MCF 10A (cell line): ENCODE measurements at regions not wholly inside any gene's neighbourhood (a gene's known extent, or its start where the extent isn't known, plus 50 kb on each side); places are given as distances from the start of the nearest gene placed in this dataset.
A peak's percentile ranks its signal among the peaks of the same experiment; 100 is the strongest.

Experiments used
- BruUV-seq: library from RNA; stranded (reverse); fragments of 400-500 nt; replicated peaks from 2 replicates; lab custom pipeline; 2021; lab: Mats Ljungman, UMichigan
- CTCF ChIA-PET: fragments of 300-600 bp; sonication (Branson Sonifier 250); formaldehyde crosslinking; extraction: SDS; loops from one replicate; lab custom pipeline; 2021; ENCODE audit warnings: antibody characterized with exemption, inconsistent platforms; lab: Yijun Ruan, JAX
- POLR2A ChIA-PET: fragments of 300-600, 350-650 bp; sonication (Branson Sonifier 250); formaldehyde crosslinking; extraction: SDS; loops from one replicate; lab custom pipeline; 2020; ENCODE audit warnings: antibody characterized with exemption, inconsistent platforms; lab: Yijun Ruan, JAX
- DNase-seq: peaks from one replicate; pipeline ENCODE4 v3.0.0-alpha.2; 2018; ENCODE audit not compliant: unreplicated experiment
- H3K27ac Mint-ChIP-seq: one replicate; pipeline ENCODE4 v1.8.0; 2022; ENCODE audit warnings: mild to moderate bottlenecking, low read depth, mixed read lengths; ENCODE audit not compliant: unreplicated experiment
- H3K27me3 Mint-ChIP-seq: one replicate; pipeline ENCODE4 v1.8.0; 2022; ENCODE audit warnings: mixed read lengths; ENCODE audit not compliant: insufficient read depth, unreplicated experiment
- H3K36me3 Mint-ChIP-seq: one replicate; pipeline ENCODE4 v1.8.0; 2022; ENCODE audit warnings: mild to moderate bottlenecking, moderate library complexity, mixed read lengths; ENCODE audit not compliant: insufficient read depth, unreplicated experiment
- H3K4me1 Mint-ChIP-seq: one replicate; pipeline ENCODE4 v1.8.0; 2022; ENCODE audit warnings: mixed read lengths; ENCODE audit not compliant: insufficient read depth, unreplicated experiment
- H3K4me3 Mint-ChIP-seq: one replicate; pipeline ENCODE4 v1.8.0; 2022; ENCODE audit warnings: mild to moderate bottlenecking, moderate library complexity, mixed read lengths; ENCODE audit not compliant: unreplicated experiment
- H3K9me3 Mint-ChIP-seq: one replicate; pipeline ENCODE4 v1.8.0; 2022; ENCODE audit warnings: mixed read lengths; ENCODE audit not compliant: unreplicated experiment
- CTCF ChIP-seq: fragments of 200-600 bp; IDR thresholded peaks from one replicate; pipeline ENCODE4 v1.8.0; 2022; ENCODE audit warnings: antibody characterized with exemption, mild to moderate bottlenecking; ENCODE audit not compliant: unreplicated experiment
- intact Hi-C: fragments of 100-400 bp; cut with micrococcal nuclease; formaldehyde crosslinking; loops from 2 replicates; pipeline ENCODE4 v1.14.1; 2022

- no peaks in the 10 kb centered on the region for H3K36me3 Mint-ChIP-seq
- DNase-seq, result peak; percentile 16
- CTCF ChIA-PET, result interaction anchor here (1.2 kb wide), 1 partner anchor 135 kb away, joined by 3 read pairs; no protein-coding TSS in a partner anchor
- no peak overlapping the region for H3K4me3 Mint-ChIP-seq
- POLR2A ChIA-PET, result interaction anchor here (0.5 to 2.4 kb wide), 4 partner anchors 11 to 25 kb away, joined by 3 to 7 read pairs (median 4); no protein-coding TSS in a partner anchor
- TF ChIP-seq CTCF, result no peak
- H3K27me3 Mint-ChIP-seq, result no peaks in the 10 kb centered on the region
- intact Hi-C loops, result no loop called here
- H3K4me1 Mint-ChIP-seq, result no peaks in the 10 kb centered on the region
- H3K27ac Mint-ChIP-seq, result peak overlapping the region; percentile 46
- peaks cover 29% of the 10 kb centered on the region for H3K9me3 Mint-ChIP-seq
- BruUV-seq, result no TSS peak
These were observed 51.9 kb upstream of the GNAT3 start for GRCh38 chr7:80563561-80564327.

DNA sequence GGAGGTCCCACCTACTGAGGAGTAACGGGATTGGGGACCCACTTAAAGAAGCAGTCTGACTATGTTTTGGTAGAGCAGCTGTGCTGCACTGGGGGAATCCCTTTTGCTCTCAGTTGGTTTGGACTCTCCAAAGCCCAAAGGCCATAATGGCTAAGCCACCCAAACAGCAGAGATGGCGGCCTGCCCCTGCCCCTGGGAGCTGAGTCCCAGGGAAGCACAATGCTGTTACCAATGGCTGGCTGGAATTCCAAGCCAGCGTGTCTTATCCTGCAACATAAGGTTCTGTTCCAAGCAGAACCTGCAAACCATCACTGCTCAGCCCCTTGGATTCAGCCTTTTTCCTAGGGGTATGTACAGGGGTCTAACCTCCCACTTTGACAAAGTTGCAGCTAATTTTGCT, 53.7 kb upstream of the GNAT3 start:
- no peak for TF ChIP-seq CTCF
- DNase-seq, result no peak
- Mint-ChIP-seq H3K27ac (no peak overlapping the region), H3K27me3 (no peaks in the 10 kb centered on the region), H3K9me3 (peaks cover 22% of the 10 kb centered on the region), H3K4me1 (no peaks in the 10 kb centered on the region), H3K4me3 (no peak overlapping the region), H3K36me3 (no peaks in the 10 kb centered on the region)
- ChIA-PET CTCF (interaction anchor here (0.6 to 1.1 kb wide), 2 partner anchors 9 to 90 kb away, joined by 3 read pairs; no protein-coding TSS in a partner anchor), POLR2A (interaction anchor here (1.1 kb wide), 1 partner anchor 18 kb away, joined by 3 read pairs; no protein-coding TSS in a partner anchor)
- no TSS peak for BruUV-seq
- intact Hi-C loops, result no loop called here

DNA sequence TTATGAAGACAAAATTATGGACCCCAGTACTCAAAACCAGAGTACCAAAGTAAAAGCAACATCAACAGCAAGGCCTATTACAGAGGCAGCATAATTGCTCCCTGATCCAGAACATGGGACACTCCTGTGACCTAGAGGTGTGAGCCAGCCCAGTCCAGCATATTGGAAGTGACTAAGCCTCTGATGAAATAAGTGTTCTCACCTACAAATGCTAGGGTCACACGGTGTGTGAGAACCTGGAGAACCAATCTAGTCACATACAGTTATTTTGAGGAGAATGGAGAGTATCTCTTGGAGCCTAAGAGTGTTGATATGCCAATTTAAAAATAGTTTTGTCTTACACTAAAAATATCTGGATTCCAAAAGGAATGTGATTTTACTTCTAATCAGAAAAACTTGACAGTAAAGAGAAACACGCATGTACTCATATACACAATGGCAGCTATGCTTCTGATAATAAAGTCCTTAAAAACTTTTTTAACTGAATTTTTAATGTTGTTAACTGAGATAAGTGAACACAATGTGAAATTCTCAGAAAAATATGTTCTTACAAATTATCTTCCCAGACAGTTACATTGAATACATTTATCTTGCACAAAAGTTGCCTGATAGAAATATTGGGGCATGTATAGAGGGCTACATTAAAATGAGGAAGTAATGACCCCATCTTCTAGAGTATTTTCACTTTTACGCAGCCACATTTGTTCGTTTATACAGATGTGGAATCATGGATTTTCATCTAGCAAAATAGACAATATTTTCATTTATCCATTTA, 56.8 kb upstream of the CD36 start:
- DNase-seq, result peak; percentile 48
- no peaks in the 10 kb centered on the region for H3K27me3 Mint-ChIP-seq
- POLR2A ChIA-PET, result interaction anchor here (1.1 to 1.3 kb wide), 2 partner anchors 13 to 39 kb away, joined by 3 read pairs; no protein-coding TSS in a partner anchor
- intact Hi-C loops, result no loop called here
- H3K27ac Mint-ChIP-seq, result peak overlapping the region; percentile 43
- CTCF ChIA-PET, result no interaction called here
- TF ChIP-seq CTCF, result no peak
- no TSS peak for BruUV-seq
- H3K9me3 Mint-ChIP-seq, result peaks cover 8% of the 10 kb centered on the region
- H3K36me3 Mint-ChIP-seq, result no peaks in the 10 kb centered on the region
- no peak overlapping the region for H3K4me3 Mint-ChIP-seq
- peaks cover 22% of the 10 kb centered on the region for H3K4me1 Mint-ChIP-seq

DNA sequence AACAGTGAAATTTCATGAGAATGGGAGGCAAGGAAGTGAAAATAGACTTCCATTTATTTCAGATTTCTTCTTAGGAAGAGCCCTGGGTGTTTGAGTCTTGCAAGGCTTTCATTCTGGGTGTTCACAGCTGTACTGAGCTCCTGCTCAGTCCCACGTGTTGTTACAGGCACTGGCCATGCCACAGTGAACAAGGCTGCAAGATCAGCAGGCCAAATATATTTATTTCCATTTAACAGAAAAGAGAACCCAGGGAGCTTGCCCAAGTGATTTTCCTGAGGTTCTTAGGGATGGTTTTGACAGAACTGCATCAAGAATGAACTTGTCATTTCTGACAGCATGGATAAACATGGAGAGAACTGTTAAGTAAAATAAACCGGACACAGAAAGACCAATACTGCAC, 54.5 kb upstream of the CD36 start:
- ChIA-PET POLR2A (interaction anchor here (1.1 to 1.8 kb wide), 2 partner anchors 35 to 41 kb away, joined by 3 to 6 read pairs; no protein-coding TSS in a partner anchor), CTCF (interaction anchor here (0.6 to 1.1 kb wide), 2 partner anchors 98 to 141 kb away, joined by 3 read pairs; no protein-coding TSS in a partner anchor)
- no TSS peak for BruUV-seq
- no peak overlapping the region for H3K27ac Mint-ChIP-seq
- intact Hi-C loops, result no loop called here
- DNase-seq, result no peak
- no peaks in the 10 kb centered on the region for H3K27me3 Mint-ChIP-seq
- H3K4me1 Mint-ChIP-seq, result peaks cover 22% of the 10 kb centered on the region
- no peaks in the 10 kb centered on the region for H3K9me3 Mint-ChIP-seq
- H3K4me3 Mint-ChIP-seq, result no peak overlapping the region
- TF ChIP-seq CTCF, result no peak
- no peaks in the 10 kb centered on the region for H3K36me3 Mint-ChIP-seq
